IMR-90 (cell line): ENCODE measurements at regions not wholly inside any gene's neighbourhood (a gene's known extent, or its start where the extent isn't known, plus 50 kb on each side); places are given as distances from the start of the nearest gene placed in this dataset.
"Not testable (repeated sequence)": the region's sequence is repeated elsewhere in the genome, so short reads cannot be mapped to it uniquely, and the experiment has no call there.

Experiments used
- ATAC-seq: fragments of 200-7000 bp; cut with Tn5 transposase; 2 replicates; pipeline ENCODE4 v1.9.1; 2020; ENCODE audit warnings: low read depth, mild to moderate bottlenecking, moderate library complexity
- BruUV-seq: library from RNA; stranded (reverse); fragments of 400-500 nt; replicated peaks from 2 replicates; lab custom pipeline; 2021; lab: Mats Ljungman, UMichigan
- CTCF ChIA-PET: fragments of 300-600 bp; formaldehyde crosslinking; extraction: SDS; loops from one replicate; lab custom pipeline; 2021; ENCODE audit warnings: antibody characterized with exemption; lab: Yijun Ruan, JAX
- POLR2A ChIA-PET: fragments of 300-600 bp; sonication (Branson Sonifier 250); formaldehyde crosslinking; loops from one replicate; lab custom pipeline; 2022; ENCODE audit warnings: antibody characterized with exemption; ENCODE audit not compliant: unreplicated experiment; lab: Charles Lee
- DNase-seq: peaks from one replicate; pipeline ENCODE4 v3.0.0; 2013
- H2AFZ ChIP-seq: replicated peaks from 2 replicates; pipeline ENCODE3; 2013; ENCODE audit warnings: low read length, mild to moderate bottlenecking; ENCODE audit not compliant: poor library complexity
- H2AK5ac ChIP-seq: 2 replicates; pipeline ENCODE4 v1.6.1; 2013; ENCODE audit warnings: low read depth, low read length, inconsistent platforms
- H2AK9ac ChIP-seq: replicated peaks from 2 replicates; pipeline ENCODE3; 2013; ENCODE audit warnings: mild to moderate bottlenecking, low read depth, low read length, moderate library complexity; ENCODE audit not compliant: poor library complexity
- H2BK120ac ChIP-seq: 2 replicates; pipeline ENCODE4 v1.6.1; 2013; ENCODE audit warnings: low read depth, low read length, inconsistent platforms
- H2BK15ac ChIP-seq: 3 replicates; pipeline ENCODE4 v1.6.1; 2013; ENCODE audit warnings: low read depth, low read length, inconsistent platforms
- H2BK20ac ChIP-seq: 2 replicates; pipeline ENCODE4 v1.6.1; 2013; ENCODE audit warnings: low read depth, mild to moderate bottlenecking, inconsistent platforms, low read length, moderate library complexity
- H2BK5ac ChIP-seq: 2 replicates; pipeline ENCODE4 v1.6.1; 2013; ENCODE audit warnings: mild to moderate bottlenecking, low read depth, low read length, inconsistent platforms; ENCODE audit not compliant: poor library complexity, severe bottlenecking
- H3K14ac ChIP-seq: replicated peaks from 2 replicates; pipeline ENCODE4 v1.6.1; 2013; ENCODE audit warnings: low read depth, low read length, inconsistent platforms
- H3K18ac ChIP-seq: 2 replicates; pipeline ENCODE4 v1.6.1; 2013; ENCODE audit warnings: low read depth, low read length, control low read depth
- H3K23ac ChIP-seq: 2 replicates; pipeline ENCODE4 v1.6.1; 2013; ENCODE audit warnings: low read depth, low read length, inconsistent platforms
- H3K27ac ChIP-seq: 2 replicates; pipeline ENCODE4 v1.5.1; 2013; ENCODE audit warnings: mild to moderate bottlenecking, control low read depth, low read length; ENCODE audit not compliant: insufficient read depth
- H3K27me3 ChIP-seq: 2 replicates; pipeline ENCODE4 v1.6.1; 2013; ENCODE audit warnings: low read length; ENCODE audit not compliant: control insufficient read depth, insufficient read depth
- H3K36me3 ChIP-seq: 2 replicates; pipeline ENCODE4 v1.6.1; 2013; ENCODE audit warnings: low read length, mixed read lengths; ENCODE audit not compliant: control insufficient read depth, insufficient read depth
- H3K4ac ChIP-seq: 2 replicates; pipeline ENCODE4 v1.6.1; 2013; ENCODE audit warnings: low read depth, low read length, inconsistent platforms
- H3K4me1 ChIP-seq: 2 replicates; pipeline ENCODE4 v1.6.1; 2013; ENCODE audit warnings: low read length, mixed read lengths; ENCODE audit not compliant: control insufficient read depth, insufficient read depth
- H3K4me2 ChIP-seq: 2 replicates; pipeline ENCODE4 v1.6.1; 2013; ENCODE audit warnings: low read depth, mild to moderate bottlenecking, control low read depth, low read length, moderate library complexity
- H3K4me3 ChIP-seq: 2 replicates; pipeline ENCODE4 v1.5.1; 2013; ENCODE audit warnings: low read depth, mild to moderate bottlenecking, control low read depth, low read length, moderate library complexity; ENCODE audit not compliant: insufficient read depth
- H3K56ac ChIP-seq: 2 replicates; pipeline ENCODE4 v1.6.1; 2013; ENCODE audit warnings: low read length, inconsistent platforms; ENCODE audit not compliant: insufficient read depth; ENCODE audit errors: extremely low read depth
- H3K79me1 ChIP-seq, 2 experiments: 2 replicates each; pipeline ENCODE4 v1.6.1; 2013; ENCODE audit warnings: low read length in 2 of 2, inconsistent platforms in 1 of 2, low read depth in 1 of 2
- H3K9ac ChIP-seq: 2 replicates; pipeline ENCODE4 v1.6.1; 2013; ENCODE audit warnings: low read depth, low read length, control low read depth
- H3K9me1 ChIP-seq: 2 replicates; pipeline ENCODE4 v1.6.1; 2013; ENCODE audit warnings: low read length, inconsistent platforms; ENCODE audit not compliant: insufficient read depth
- H3K9me3 ChIP-seq: 2 replicates; pipeline ENCODE4 v1.6.1; 2013; ENCODE audit warnings: low read length; ENCODE audit not compliant: control insufficient read depth, insufficient read depth
- H4K20me1 ChIP-seq: 2 replicates; pipeline ENCODE4 v1.6.1; 2013; ENCODE audit warnings: low read length, inconsistent platforms; ENCODE audit not compliant: insufficient read depth
- H4K5ac ChIP-seq: 2 replicates; pipeline ENCODE4 v1.6.1; 2013; ENCODE audit warnings: mild to moderate bottlenecking, low read depth, low read length, control low read depth
- H4K8ac ChIP-seq, 2 experiments: 2 replicates each; pipeline ENCODE4 v1.6.1; 2013; ENCODE audit warnings: low read depth in 2 of 2, low read length in 2 of 2, control low read depth in 1 of 2, inconsistent platforms in 1 of 2
- H4K91ac ChIP-seq: 2 replicates; pipeline ENCODE4 v1.6.1; 2013; ENCODE audit warnings: low read depth, low read length, inconsistent platforms; ENCODE audit not compliant: insufficient read depth
- WGBS, 2 experiments: methylation state at CpG; one replicate each; pipeline versions ENCODE4 v1.1.5 to v1.1.7; 2013; ENCODE audit warnings: missing lambda C conversion rate in 2 of 2; ENCODE audit not compliant: insufficient read length in 1 of 2; ENCODE audit errors: extremely low coverage in 2 of 2; 5-methylcytosine and 5-hydroxymethylcytosine counted together
- dilution Hi-C: fragments of 300-500 bp; cut with HindIII; formaldehyde crosslinking; loops from one replicate; pipeline ENCODE4 v1.14.3; 2018; ENCODE audit warnings: low sequenced_read_pairs; ENCODE audit not compliant: unreplicated experiment
- in situ Hi-C: fragments of 300-500 bp; cut with MboI; formaldehyde crosslinking; loops from 3 replicates; pipeline ENCODE4 v1.14.3; 2019; ENCODE audit warnings: low sequenced_read_pairs, inconsistent platforms, mixed read lengths
- intact Hi-C: fragments of 100-400 bp; cut with micrococcal nuclease; formaldehyde crosslinking; loops from 2 replicates; pipeline ENCODE4 v1.10.0; 2022

GRCh38 chr9:38896404-38896803, 176.5 kb upstream of the FAM240B start:
- H3K9me1 ChIP-seq, H3K9ac ChIP-seq, POLR2A ChIA-PET, H4K91ac ChIP-seq, H4K20me1 ChIP-seq, H2BK15ac ChIP-seq, H3K56ac ChIP-seq, intact Hi-C loops, H3K4me1 ChIP-seq, H2BK20ac ChIP-seq, H2AK9ac ChIP-seq, H3K36me3 ChIP-seq, H3K18ac ChIP-seq, H2BK120ac ChIP-seq, DNase-seq, H3K23ac ChIP-seq, H3K27me3 ChIP-seq, H3K4me2 ChIP-seq, H4K8ac ChIP-seq, BruUV-seq, H2BK5ac ChIP-seq, ATAC-seq, H2AFZ ChIP-seq, H2AK5ac ChIP-seq, dilution Hi-C loops, CTCF ChIA-PET, H3K14ac ChIP-seq, H3K4ac ChIP-seq, H3K79me1 ChIP-seq, H3K27ac ChIP-seq, H3K9me3 ChIP-seq, H3K4me3 ChIP-seq, H4K5ac ChIP-seq, in situ Hi-C loops: not testable (repeated sequence)
- WGBS, 2 experiments: no CpG with 5 or more reads among the region's 11 CpGs

- BruUV-seq, intact Hi-C loops, ATAC-seq: not testable (repeated sequence)
Measured at GRCh38 chr9:38895227-38895626, 175.3 kb upstream of the FAM240B start.

More at GRCh38 chr9:38895227-38895626, 175.3 kb upstream of the FAM240B start:
- H3K27me3 ChIP-seq, H4K20me1 ChIP-seq, H3K9ac ChIP-seq, H2AFZ ChIP-seq, CTCF ChIA-PET, H3K27ac ChIP-seq, H2BK15ac ChIP-seq, POLR2A ChIA-PET, H3K9me1 ChIP-seq, H3K4me2 ChIP-seq, H3K36me3 ChIP-seq, H2BK120ac ChIP-seq, H3K23ac ChIP-seq, H3K79me1 ChIP-seq, H2BK5ac ChIP-seq, H3K4ac ChIP-seq, H4K91ac ChIP-seq, H2AK9ac ChIP-seq, H3K18ac ChIP-seq, H2AK5ac ChIP-seq, H3K4me3 ChIP-seq, in situ Hi-C loops, H3K56ac ChIP-seq, H4K8ac ChIP-seq, H3K14ac ChIP-seq, H2BK20ac ChIP-seq, H3K9me3 ChIP-seq, DNase-seq, H3K4me1 ChIP-seq, H4K5ac ChIP-seq, dilution Hi-C loops: not testable (repeated sequence)
- WGBS, 2 experiments: no CpG with 5 or more reads among the region's 1 CpG
